GM18505 (cell line): ENCODE measurements at regions not wholly inside any gene's neighbourhood (a gene's known extent, or its start where the extent isn't known, plus 50 kb on each side); places are given as distances from the start of the nearest gene placed in this dataset.

Source experiments
- ATAC-seq: cut with Tn5 transposase; IDR thresholded peaks from one replicate; pipeline ENCODE4 v1.9.1; 2021; ENCODE audit not compliant: unreplicated experiment
- POLR2A ChIP-seq: IDR thresholded peaks from 4 replicates; pipeline ENCODE4 v1.6.1; 2011; ENCODE audit warnings: borderline replicate concordance; ENCODE audit not compliant: insufficient read depth, insufficient read length; ENCODE audit errors: extremely low read depth

DNA sequence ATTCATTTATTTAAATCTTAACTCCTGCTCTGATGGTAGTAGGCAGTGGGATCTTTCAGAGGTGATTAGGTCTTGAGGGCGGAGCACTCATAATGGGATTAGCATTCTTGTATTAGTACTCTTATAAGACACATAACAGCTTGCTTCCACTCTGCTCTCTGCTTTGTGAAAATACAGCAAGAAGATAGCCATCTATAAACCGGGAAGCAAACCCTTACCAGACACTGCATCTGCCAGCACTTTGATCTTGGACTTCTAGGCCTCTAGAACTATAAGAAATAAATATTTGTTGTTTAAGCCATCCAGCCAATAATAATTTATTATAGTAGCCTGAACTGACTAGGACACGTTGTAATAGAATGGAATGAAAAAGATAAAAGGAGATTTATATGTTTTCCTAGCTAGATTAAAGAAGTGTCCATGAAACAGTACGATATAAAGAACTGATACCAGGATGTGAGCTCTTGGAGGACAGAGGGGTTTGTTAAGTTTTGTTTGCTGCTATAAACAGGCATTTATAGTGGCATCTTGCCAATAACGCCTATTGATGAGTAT, 869.9 kb downstream of the MRPL39 start:
- ATAC-seq, result no peak
- TF ChIP-seq POLR2A, result no peak

DNA sequence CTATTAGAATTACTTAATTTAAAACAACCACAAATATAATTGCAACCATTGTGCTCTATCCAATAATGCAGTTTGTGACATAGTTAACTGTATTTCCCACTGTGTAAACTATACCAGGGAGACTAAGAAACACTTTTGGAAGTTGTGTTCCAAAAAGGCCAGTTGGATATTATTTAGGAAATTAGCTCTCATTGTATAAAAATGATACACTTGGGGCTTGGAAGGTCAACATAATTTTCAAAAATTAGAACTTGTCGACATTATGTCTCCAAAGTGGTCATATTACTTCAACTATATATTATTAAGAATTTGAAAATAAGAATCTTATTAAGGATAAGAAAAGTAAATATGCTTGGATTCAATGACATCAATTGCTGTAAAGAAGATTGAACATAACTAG, 876.6 kb downstream of the MRPL39 start:
- no peak for ATAC-seq
- TF ChIP-seq POLR2A, result no peak

DNA sequence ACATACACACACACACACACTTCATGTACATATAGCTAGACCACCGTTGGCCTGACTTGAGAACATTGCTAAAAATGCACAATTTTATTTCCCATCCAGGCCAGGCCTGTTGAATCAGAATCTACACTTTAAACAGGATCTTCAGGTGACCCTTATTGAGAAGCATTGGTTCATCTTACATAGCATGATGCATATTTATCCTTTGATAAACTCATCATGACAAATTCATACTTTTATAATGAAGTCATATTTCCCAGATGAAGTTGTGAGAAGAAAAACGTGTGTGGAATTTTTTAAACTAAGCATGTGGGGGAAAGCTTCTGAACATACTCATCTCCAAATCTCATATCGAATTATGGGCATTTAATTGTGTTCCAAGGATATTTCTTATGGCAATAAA, 877.7 kb downstream of the MRPL39 start:
- ATAC-seq, result no peak
- no peak for TF ChIP-seq POLR2A

DNA sequence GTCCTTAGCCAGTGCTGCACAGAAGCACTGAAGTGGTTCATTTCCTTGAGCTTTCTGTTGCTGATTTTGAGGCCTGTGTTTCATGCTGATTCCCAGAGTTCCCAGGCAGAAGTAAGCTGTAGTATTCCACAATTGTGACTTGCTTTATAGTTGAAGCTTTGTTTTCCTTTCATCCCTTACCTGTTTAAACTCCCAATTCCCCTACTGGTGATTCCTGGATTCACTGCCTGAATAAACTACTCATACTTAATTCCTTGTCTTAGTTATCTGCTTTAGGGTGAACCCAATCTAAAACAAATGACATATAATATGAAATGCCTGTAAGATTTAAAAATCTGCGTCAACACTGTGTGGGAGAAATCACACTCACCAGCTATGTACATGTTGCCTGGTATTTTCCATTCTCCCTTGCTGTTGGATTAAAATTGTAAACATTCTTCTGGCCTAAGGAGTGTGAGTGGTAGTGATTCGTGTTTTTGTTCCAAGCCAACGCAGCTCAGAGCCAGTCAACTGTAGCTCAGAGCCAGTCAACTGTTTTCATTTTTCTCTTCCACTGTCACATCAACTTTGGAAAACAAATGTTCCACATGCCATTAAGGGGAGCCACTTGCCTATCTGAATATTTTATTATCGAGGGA, 879.4 kb downstream of the MRPL39 start:
- TF ChIP-seq POLR2A, result no peak
- no peak for ATAC-seq

DNA sequence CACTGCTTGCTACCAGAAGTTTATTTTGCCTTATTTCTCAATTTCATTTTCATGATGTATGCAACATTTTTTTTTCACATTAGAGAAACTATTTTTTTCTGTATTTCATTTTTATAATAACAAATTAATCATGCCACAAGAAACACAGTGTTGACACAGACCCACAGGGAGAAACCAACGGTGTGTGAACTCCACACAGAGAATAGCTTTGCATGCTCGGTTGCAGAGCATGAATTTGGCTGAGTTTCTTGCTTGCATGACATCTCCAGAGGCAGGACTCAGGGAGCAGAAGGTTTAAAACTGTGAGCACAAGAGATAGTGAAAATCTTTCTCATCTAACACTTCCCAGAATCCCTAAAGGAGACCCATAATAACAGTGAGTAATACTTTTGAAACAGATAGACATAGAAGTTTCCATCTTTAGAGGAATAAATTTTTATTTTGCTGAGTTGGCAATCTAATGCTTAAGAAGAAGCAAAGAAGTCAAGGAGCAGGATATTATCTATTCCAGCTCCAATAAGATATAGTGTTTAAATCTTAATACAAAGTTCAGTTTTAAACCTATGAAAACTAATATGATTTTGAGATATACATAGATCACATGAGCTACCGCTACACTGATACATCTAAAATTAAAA, 890.9 kb downstream of the MRPL39 start:
- ATAC-seq, result no peak

DNA sequence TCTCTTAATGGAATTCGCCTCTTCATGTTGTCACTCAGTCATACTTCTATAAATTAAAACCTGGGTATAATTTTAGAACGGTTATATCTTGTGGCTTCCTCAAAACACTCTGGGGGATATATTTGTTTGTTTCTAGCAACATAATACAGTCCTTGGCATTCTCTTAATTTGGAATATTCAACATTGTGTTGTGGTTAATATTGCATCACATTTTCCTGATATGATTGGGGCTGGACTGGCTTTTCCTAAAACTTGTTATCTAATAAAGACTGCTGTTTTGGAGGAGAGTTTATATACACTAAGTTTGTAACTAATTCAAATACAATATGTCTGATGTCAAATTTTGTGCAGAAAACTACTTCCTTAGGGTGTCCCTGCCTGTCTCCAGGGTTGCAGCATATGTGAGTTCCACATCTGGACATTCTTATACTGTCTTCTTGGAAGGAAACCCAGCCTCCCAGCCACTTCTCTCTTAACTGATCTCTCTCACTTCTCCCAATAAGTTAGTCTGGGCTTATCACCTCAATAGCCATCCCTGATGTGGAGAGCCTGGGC, 892.6 kb downstream of the MRPL39 start:
- no peak for ATAC-seq
- TF ChIP-seq POLR2A, result no peak

More for the DNA sequence above, 890.9 kb downstream of the MRPL39 start:
- TF ChIP-seq POLR2A, result no peak

DNA sequence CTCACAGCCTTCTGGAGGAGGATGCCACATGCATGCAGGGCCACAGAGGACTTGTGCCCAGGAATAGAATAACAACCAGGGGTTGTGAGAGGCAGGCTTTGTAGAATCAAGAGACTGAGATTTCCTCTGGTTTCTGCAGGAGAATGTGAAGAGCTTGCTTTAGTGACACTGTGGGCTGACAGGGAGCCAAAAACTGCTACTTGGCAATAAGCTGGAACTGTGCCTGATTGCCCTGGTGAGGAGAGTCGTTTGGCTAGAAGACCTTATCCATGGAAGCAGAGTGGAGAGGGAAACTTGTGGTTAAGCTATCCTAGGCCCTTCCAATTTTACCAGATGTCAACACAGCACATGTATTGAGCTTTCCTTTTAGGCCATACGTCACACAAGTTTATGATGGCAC, 902.1 kb downstream of the MRPL39 start:
- ATAC-seq, result no peak
- no peak for TF ChIP-seq POLR2A

DNA sequence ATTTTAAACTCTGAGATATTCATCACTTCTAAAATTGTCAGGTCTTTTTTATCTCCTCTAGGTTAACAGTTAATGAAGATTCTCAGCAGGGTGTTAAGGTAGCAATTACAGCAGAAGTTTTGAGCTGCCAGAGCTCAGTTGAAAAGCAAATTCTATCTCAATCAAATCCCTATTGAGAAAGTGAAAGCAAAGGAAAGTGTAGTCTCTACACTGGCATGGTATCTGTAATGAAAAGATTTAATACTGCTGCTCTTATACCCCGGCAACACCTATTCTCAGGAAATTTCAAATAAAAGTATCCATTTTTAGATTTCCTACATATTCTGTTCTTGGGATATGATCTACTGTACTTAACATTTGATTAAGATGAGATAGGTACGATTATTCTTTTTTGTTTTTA, 913.5 kb downstream of the MRPL39 start:
- no peak for TF ChIP-seq POLR2A
- no peak for ATAC-seq

DNA sequence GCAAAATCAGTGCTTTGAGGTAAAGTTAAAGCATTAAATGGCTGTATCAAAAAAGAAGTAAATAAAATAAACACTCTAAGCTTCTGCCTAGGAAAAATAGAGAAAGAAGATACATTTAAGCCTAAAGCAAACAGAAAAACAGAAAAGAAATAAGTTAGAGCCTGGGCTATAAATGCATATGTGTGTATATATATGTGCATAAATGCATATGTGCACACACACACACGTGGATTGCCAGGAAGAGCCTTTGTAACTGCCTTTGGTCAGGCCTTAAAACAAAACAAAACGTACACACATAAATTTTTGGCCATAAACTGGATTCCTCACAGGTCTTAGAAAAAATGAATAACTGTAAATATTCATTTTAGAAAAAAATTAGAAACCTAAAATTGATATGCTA, 925.8 kb downstream of the MRPL39 start:
- no peak for ATAC-seq
- TF ChIP-seq POLR2A, result no peak

DNA sequence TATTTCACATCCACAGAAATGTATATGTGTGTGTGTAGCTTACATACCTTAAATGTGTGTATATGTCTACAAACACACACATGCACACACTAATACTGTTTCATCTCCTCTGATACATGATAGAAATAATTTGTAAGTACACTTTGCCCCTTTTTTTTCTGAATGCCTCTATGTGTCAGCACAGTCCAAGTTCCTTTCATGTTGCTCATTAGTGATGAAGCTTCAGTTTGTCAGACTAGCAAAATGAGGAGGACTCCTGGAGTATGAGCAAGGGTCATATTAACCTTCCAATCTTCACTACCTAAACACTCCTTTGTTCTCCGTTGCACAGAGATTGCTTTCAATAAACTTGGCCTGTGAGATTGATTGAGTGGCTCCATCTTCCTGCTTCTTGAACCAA, 935.4 kb downstream of the MRPL39 start:
- no peak for ATAC-seq
- no peak for TF ChIP-seq POLR2A

DNA sequence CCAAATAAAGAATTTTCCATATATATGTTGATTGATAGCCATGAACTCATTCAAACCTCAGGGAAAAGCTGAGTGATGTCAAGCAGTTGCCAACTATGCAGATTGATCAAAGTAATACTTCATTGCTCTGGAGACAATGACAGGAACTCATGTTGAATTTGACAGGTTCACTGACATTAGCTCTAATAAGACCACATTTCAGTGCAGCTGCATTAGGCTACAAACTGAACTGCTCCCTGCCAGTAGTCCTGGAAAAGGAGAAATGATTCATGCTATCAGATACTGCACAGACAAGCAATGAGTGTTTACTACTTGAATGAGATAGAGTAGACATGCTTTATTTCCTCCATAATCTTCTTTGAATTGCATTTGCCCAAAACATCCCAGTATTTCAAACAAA, 948.4 kb downstream of the MRPL39 start:
- no peak for ATAC-seq
- no peak for TF ChIP-seq POLR2A

DNA sequence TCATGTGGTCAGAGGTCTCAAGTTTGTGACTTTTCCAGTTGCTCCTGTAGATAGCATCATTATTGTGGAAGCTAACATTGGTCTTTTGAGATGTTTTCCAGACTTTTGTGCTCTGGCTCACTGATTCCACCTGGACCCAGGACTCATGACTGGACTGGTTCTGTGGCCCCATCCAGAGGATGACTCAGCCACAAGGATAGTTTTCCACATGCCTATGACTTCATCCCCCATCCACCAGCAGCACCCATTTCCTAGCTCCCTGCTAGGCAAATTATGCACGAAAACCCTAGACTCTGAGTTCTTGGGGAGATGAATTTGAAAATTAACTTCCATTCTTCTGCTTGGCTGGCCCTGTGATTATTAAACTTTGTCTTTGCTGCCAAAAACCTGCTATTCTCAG, 949.3 kb downstream of the MRPL39 start:
- ATAC-seq, result no peak
- TF ChIP-seq POLR2A, result no peak

DNA sequence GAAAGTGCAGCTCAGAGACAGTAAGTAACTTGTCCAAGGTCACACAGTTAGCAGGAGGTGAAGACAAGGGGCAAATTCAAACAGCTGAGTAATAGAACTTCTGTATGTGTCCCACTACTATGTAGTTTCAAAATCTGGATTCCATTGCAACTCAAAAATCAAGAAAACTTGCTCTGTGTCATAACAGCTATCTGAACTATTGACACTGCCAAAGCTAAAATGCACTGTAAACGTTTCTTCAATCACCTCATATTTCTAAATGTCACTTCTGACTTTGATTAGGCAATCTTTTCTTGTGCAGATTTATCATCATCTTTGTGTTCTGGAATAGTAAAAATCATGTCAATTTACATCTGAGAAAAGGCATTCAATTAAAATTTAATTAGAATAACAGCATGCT, 957.6 kb downstream of the MRPL39 start:
- TF ChIP-seq POLR2A, result no peak
- ATAC-seq, result no peak

DNA sequence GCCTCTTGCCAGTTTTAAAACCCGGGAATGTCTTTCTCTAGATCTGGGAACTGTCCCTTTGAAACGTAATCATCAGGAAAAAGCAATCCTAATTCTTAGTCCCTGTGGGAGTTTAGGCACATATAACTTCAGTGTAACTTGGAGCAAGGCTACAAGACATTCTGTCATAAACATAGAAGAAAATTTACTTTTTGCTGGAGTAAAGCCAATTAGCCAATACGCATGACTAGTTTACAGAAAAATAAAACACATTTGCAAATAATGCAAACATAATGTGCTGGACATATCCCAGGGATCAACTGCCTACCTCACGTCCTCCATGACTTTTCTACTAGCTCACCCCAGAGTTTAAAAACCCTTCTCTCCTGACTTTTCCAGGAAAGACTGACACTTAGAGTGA, 970.6 kb downstream of the MRPL39 start:
- no peak for TF ChIP-seq POLR2A

More for the DNA sequence above, 970.6 kb downstream of the MRPL39 start:
- ATAC-seq, result no peak
